Daoy (cell line): ENCODE measurements at regions not wholly inside any gene's neighbourhood (a gene's known extent, or its start where the extent isn't known, plus 50 kb on each side); places are given as distances from the start of the nearest gene placed in this dataset.

Experiments
- DNase-seq: peaks from one replicate; pipeline ENCODE4 v3.0.0-alpha.2; 2015; ENCODE audit warnings: low read depth

DNA sequence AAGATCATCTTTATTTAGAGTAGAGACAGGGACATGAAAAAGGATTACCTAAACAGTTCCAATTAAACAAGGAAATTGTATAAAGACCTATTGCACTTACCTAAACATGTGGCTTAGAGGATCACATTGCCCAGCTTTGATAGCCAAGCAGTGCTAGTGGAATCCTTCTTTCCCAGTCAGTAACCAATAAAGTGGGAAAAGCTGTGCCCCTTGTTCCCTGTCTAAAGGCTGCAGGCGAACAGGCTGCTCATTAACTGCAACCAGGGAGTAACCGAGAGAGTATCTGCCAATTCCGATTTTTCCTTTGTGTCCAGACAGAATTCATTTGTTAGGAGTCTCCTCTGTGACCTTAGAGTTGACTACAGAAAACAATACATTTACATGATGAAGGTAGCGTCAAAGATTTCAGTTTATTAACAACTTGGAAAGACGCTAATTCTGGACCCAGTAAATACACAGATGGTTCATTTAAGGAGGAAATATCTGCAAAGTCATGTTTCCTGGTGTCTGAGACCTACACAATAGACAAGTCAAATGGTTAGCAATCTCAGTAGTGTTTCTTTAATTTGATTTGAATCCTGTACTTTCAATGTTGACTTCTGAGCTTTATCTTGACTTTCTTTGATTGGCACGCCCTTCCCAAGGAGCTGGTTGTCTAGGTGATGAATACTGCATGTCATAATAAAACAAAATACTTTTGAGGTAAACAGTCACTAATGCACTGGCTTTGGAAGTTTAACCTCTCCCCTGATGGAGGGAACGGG, 57.3 kb upstream of the MET start:
- DNase-seq = no peak

DNA sequence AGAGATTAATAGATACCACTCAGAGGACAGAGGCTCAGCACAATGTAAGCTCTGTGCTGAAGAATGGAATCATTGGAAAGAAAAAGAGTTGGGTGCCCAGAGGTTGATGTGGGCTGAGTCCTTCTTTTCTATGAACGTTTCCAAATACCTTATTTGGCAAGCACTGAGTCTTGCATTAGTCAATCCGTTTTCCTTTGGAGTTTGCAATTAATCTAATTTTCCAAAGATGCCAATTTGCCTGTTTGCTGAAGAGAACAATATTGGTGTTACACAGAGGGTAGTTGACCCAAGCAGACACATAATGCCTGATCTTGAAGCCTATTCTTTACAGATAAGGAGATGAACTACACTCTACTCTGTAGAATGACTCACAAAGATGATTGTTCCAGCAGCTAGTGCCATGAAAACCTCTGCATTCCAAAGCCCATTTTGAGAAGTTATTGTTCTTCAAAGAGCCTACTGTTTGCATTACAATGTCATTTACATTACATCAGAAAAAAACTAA, 55.4 kb upstream of the MET start:
- peak; percentile 69 for DNase-seq

DNA sequence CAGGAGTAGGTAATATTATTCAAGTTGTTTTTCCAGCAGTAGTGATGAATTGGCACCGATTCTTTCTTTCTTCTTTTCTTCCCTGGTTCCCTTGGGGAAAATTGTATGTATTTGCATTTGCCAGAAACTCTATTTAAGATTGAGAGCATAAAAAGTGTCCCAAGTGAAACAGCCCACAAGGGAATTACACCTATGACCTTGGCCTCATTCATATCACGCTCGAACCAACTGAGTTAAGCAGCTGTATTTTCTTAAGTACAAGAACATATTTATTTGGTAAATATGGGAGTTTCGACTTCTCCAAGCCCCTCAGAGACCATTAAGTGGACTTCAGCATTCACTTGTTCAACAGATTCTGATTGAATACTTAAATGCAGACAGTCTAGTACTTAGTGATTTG, 54.1 kb upstream of the MET start:
- no peak for DNase-seq

DNA sequence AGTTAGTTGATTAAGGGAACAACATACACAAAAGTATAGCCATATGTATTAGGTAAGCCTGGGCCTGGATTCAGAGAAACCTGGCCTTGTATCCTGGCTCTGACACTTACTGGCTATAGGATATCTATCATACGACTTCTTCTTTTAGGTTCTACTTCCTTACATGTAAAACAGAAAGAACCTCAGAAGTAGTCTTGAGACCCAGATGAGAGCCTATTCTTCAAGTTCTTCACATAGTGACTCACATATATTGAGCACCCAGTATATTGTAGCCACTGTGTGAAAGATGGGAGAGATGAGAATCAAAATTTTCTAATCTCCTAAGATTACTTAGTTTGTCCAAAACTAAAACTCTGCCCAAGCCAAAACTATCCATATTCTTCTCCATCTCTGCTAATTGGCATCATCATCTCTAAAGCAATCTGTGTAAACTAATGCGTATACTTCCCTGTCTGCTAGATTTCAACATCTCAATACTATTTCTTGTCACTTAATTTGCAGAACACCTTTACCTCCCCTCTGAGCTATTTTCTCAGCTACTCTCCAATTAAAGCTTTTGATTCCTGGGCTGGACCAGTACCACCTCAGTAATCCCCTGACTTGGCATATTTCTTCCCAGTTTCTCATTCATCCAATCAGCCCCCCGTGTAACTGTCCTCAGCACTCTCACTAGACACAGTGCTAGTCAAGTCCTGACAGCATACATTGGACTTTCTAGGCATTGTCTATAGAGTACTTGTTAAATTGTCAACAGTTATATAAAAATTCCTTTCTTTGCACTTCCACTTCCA, 53.5 kb upstream of the MET start:
- DNase-seq = no peak

DNA sequence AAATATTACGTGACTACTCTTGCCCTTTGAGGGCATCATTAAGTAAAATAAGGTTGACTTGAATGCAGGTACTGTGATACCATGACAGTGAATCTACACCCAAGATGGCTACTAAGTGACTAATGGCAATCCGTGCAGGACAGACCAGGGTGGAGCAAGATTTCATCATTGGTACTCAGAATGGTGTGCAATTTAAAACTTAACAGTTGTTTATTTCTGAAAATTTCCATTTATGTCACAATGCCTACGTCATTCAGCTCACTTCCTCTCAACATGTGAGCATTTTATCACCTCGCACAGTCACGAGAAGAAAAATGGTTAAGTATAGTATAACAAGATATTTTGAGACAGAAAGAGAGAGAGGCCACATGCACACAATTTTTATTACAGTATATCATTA, 50.3 kb upstream of the MET start:
- no peak for DNase-seq
